ENCODE measurements at regions not wholly inside any gene's neighbourhood (a gene's known extent, or its start where the extent isn't known, plus 50 kb on each side); places are given as distances from the start of the nearest gene placed in this dataset.

DNA sequence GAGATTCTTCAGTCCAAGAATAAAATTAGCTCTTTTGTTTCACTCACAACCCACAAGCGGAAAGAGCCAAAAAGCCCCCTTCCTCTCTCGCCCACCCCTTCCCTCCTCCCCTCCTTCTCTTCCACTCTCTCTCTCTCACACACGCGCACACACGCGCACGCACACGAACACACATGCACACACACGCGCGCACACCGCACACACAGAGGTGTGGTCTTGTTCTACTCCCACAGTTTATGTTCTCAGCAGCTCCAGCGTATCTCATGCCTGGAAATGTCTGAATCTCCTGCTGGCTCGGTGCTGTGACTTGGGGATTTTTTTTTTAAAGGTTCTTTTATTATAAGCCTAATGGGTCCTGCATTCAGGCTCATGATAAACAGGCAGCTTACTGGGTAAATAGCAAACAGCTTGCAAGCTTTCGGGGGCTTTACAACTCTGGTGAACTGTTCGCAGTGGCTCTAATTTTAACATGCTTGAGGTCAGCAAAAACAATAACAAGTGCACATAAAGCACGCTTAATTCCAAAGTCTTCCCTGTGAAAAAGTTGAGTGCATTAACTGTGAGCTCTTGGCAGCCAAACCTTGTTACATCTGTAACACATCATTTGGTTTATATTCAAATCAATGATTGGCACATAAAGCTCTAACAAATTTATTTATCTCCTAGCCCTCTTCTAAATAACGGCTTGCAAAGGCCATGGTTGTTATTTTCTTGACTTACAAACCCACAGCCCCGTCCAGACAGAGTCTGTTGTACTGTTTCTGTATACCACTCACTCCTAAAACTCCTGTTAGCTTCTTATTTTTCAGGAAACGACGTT, 424.1 kb upstream of the MGMT start:
- TF ChIP-seq, protein P1, sequence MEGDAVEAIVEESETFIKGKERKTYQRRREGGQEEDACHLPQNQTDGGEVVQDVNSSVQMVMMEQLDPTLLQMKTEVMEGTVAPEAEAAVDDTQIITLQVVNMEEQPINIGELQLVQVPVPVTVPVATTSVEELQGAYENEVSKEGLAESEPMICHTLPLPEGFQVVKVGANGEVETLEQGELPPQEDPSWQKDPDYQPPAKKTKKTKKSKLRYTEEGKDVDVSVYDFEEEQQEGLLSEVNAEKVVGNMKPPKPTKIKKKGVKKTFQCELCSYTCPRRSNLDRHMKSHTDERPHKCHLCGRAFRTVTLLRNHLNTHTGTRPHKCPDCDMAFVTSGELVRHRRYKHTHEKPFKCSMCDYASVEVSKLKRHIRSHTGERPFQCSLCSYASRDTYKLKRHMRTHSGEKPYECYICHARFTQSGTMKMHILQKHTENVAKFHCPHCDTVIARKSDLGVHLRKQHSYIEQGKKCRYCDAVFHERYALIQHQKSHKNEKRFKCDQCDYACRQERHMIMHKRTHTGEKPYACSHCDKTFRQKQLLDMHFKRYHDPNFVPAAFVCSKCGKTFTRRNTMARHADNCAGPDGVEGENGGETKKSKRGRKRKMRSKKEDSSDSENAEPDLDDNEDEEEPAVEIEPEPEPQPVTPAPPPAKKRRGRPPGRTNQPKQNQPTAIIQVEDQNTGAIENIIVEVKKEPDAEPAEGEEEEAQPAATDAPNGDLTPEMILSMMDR (IDR thresholded peaks at IDR 0.05; ENCODE audit: poor library complexity, severe bottlenecking), result no peak
- TF ChIP-seq REST (IDR thresholded peaks at IDR 0.05; ENCODE audit: borderline replicate concordance) (no peak), MXI1 (conservative IDR thresholded peaks at IDR 0.05; ENCODE audit: poor library complexity, severe bottlenecking) (no peak)
